Liver (tissue), 3 donors: ENCODE measurements at regions not wholly inside any gene's neighbourhood (a gene's known extent, or its start where the extent isn't known, plus 50 kb on each side); places are given as distances from the start of the nearest gene placed in this dataset.

Source experiments
- RAD21 ChIP-seq, 2 donors: IDR thresholded peaks; 2 replicates each; pipeline ENCODE4 v1.6.1; 2016; ENCODE audit warnings: antibody characterized with exemption in 2 of 2, mild to moderate bottlenecking in 2 of 2
- YY1 ChIP-seq: IDR thresholded peaks from 2 replicates; pipeline ENCODE4 v1.6.1; 2016; ENCODE audit warnings: antibody characterized with exemption, mild to moderate bottlenecking
- TF ChIP-seq, protein P1 (sequence below): fragments of 150-350 bp; IDR thresholded peaks from 2 replicates; pipeline ENCODE4 v1.5.1; 2017; ENCODE audit warnings: improper control_type of control experiment, low read depth, low read length; ENCODE audit not compliant: missing input control
- donor health status: healthy.
- donor health status: healthy.

DNA sequence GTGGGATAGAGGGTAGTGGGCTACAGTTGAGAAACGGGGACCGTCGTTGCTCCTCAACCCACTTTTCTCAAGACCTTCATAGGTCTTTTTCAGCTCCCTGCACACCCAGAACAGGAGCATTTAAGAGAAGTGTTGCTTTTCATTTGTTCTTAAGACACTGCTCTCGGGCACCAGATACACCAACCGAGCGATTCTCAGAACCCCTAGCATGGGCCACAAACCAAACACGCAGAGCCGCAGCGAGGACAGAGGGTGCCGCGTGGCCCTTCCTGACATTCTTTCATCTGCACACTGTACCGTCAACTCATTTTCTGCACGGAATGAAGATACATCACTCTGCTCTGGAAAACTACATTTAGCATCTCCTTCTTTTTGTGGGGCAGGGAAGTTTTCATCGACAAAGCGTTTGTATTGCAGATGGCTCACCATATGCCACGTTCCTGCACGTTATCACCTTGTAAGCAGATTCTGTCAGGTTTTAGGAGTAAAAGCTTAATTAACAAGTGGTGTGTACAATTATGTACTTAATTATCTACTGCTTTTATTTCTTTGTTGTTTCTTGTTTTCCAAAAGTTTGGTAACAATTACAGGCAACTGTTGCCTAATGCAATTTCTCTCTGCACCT, 70.4 kb upstream of the MLN start:
- TF ChIP-seq RAD21 (IDR thresholded peaks at IDR 0.05), result no peak
- TF ChIP-seq, protein P1, sequence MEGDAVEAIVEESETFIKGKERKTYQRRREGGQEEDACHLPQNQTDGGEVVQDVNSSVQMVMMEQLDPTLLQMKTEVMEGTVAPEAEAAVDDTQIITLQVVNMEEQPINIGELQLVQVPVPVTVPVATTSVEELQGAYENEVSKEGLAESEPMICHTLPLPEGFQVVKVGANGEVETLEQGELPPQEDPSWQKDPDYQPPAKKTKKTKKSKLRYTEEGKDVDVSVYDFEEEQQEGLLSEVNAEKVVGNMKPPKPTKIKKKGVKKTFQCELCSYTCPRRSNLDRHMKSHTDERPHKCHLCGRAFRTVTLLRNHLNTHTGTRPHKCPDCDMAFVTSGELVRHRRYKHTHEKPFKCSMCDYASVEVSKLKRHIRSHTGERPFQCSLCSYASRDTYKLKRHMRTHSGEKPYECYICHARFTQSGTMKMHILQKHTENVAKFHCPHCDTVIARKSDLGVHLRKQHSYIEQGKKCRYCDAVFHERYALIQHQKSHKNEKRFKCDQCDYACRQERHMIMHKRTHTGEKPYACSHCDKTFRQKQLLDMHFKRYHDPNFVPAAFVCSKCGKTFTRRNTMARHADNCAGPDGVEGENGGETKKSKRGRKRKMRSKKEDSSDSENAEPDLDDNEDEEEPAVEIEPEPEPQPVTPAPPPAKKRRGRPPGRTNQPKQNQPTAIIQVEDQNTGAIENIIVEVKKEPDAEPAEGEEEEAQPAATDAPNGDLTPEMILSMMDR, result no peak
- no peak for TF ChIP-seq YY1
